ENCODE measurements at regions not wholly inside any gene's neighbourhood (a gene's known extent, or its start where the extent isn't known, plus 50 kb on each side); places are given as distances from the start of the nearest gene placed in this dataset.

DNA sequence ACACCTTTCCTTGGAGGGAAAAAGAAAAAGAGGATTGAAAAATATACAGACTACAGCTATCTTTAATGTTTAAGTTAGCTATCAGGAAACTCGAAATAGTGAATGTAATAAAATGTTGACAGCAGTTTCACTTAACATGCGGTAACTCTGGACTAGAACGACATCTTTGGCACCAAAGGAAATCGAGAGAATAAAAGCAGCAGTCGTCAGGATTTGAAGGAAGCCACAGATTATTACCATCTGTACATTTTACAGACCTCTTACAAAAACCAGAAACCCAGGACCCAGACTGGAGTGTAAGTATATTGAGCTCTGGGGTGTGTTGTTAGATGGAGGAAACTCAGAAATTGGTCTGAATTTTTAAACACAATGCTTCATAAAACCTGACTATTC, 51.6 kb upstream of the STOX2 start (continued):
- no peak for TF ChIP-seq ZSCAN30 (CRISPR knock-in tag; IDR thresholded peaks at IDR 0.05)
- TF ChIP-seq RXRB (CRISPR knock-in tag; IDR thresholded peaks at IDR 0.05; ENCODE audit: borderline replicate concordance), result no peak
- TF ChIP-seq ZNF619 (CRISPR knock-in tag; IDR thresholded peaks at IDR 0.05), result no peak
- no peak for TF ChIP-seq PAF1 (CRISPR knock-in tag; IDR thresholded peaks at IDR 0.05)
- TF ChIP-seq ZNF343 (CRISPR knock-in tag; IDR thresholded peaks at IDR 0.05), result no peak

Measured in HepG2 (cell line).